Left lung (tissue), 4 donors: ENCODE measurements at regions not wholly inside any gene's neighbourhood (a gene's known extent, or its start where the extent isn't known, plus 50 kb on each side); places are given as distances from the start of the nearest gene placed in this dataset.

Source experiments
- ATAC-seq: fragments of 200-7000 bp; cut with Tn5 transposase; one replicate; pipeline ENCODE4 v1.9.1; 2020; ENCODE audit warnings: moderate library complexity
- DNase-seq, 4 donors: peaks; one replicate each; pipeline ENCODE4 v3.0.0-alpha.2; 2013 to 2020
- H3K27ac ChIP-seq, 2 donors: fragments of 200-600 bp; sonication (generic) in 1 of 2; one replicate each; pipeline versions ENCODE4 v1.5.0 to v1.8.0; 2020 to 2021
- H3K27me3 ChIP-seq, 2 donors: fragments of 200-600 bp; sonication (generic) in 1 of 2; one replicate each; pipeline versions ENCODE4 v1.5.0 to v1.8.0; 2020 to 2021
- H3K36me3 ChIP-seq, 2 donors: fragments of 200-600 bp; sonication (generic) in 1 of 2; one replicate each; pipeline versions ENCODE4 v1.5.0 to v1.8.0; 2020 to 2021
- H3K4me1 ChIP-seq, 2 donors: fragments of 200-600 bp; one replicate each; pipeline ENCODE4 v1.8.0; 2021
- H3K4me3 ChIP-seq, 2 donors: fragments of 200-600 bp; sonication (generic) in 1 of 2; one replicate each; pipeline versions ENCODE4 v1.5.0 to v1.8.0; 2020 to 2021; ENCODE audit warnings: mild to moderate bottlenecking in 1 of 2
- H3K9me3 ChIP-seq, 2 donors: fragments of 200-600 bp; sonication (generic) in 1 of 2; one replicate each; pipeline versions ENCODE4 v1.5.0 to v1.8.0; 2020 to 2021
- CTCF ChIP-seq, 2 donors: fragments of 200-600 bp; sonication (generic) in 1 of 2; IDR thresholded peaks; one replicate each; pipeline versions ENCODE4 v1.5.0 to v1.8.0; 2021; ENCODE audit warnings: antibody characterized with exemption in 2 of 2
- intact Hi-C, 2 donors: fragments of 100-400 bp; cut with DNase I; formaldehyde crosslinking; loops; one replicate each; pipeline versions ENCODE4 v1.11.2 to v1.14.2; 2022
- donor health status: DM: no; HTN: yes; CAD: no.
- donor health status: DM: no; HTN: no; CAD: no.

GRCh38 chr4:59044286-59044900, 1934.2 kb upstream of the IGFBP7 start:
- ATAC-seq = no peak
- intact Hi-C loops = no loop called here
- Histone ChIP-seq H3K4me1 (no peaks in the 10 kb centered on the region), H3K36me3 (no peaks in the 10 kb centered on the region), H3K27ac (no peak overlapping the region), H3K4me3 (no peak overlapping the region), H3K9me3 (no peaks in the 10 kb centered on the region), H3K27me3 (no peaks in the 10 kb centered on the region)
- TF ChIP-seq CTCF (IDR thresholded peaks at IDR 0.05) = no peak
- no peak for DNase-seq

- H3K27me3 ChIP-seq = no peaks in the 10 kb centered on the region
- no peak overlapping the region for H3K27ac ChIP-seq
- ATAC-seq (no peak), DNase-seq (no peak)
- H3K4me3 ChIP-seq = no peak overlapping the region
- no peak for TF ChIP-seq CTCF (IDR thresholded peaks at IDR 0.05)
- H3K36me3 ChIP-seq = no peaks in the 10 kb centered on the region
- intact Hi-C loops = no loop called here
- no peaks in the 10 kb centered on the region for H3K4me1 ChIP-seq
- H3K9me3 ChIP-seq = no peaks in the 10 kb centered on the region
Measured at GRCh38 chr4:59054086-59054485, 1943.9 kb upstream of the IGFBP7 start.

- Histone ChIP-seq H3K4me3 (no peak overlapping the region), H3K9me3 (no peaks in the 10 kb centered on the region), H3K4me1 (no peaks in the 10 kb centered on the region), H3K27ac (no peak overlapping the region), H3K27me3 (no peaks in the 10 kb centered on the region), H3K36me3 (no peaks in the 10 kb centered on the region)
- DNase-seq (peak in 1 of 4 donors; percentile 2), ATAC-seq (peak; percentile 95)
- intact Hi-C loops = no loop called here
- no peak for TF ChIP-seq CTCF (IDR thresholded peaks at IDR 0.05)
Measured at GRCh38 chr4:59057804-59058203, 1947.6 kb upstream of the IGFBP7 start.

- Histone ChIP-seq H3K9me3 (no peaks in the 10 kb centered on the region), H3K4me1 (no peaks in the 10 kb centered on the region), H3K36me3 (no peaks in the 10 kb centered on the region), H3K27me3 (no peaks in the 10 kb centered on the region), H3K27ac (no peak overlapping the region), H3K4me3 (no peak overlapping the region)
- TF ChIP-seq CTCF (IDR thresholded peaks at IDR 0.05) = no peak
- ATAC-seq = no peak
- DNase-seq = no peak
- intact Hi-C loops = no loop called here
Measured at GRCh38 chr4:59058543-59058942, 1948.4 kb upstream of the IGFBP7 start.

- Histone ChIP-seq H3K27me3 (no peaks in the 10 kb centered on the region), H3K36me3 (no peaks in the 10 kb centered on the region), H3K4me3 (no peak overlapping the region), H3K4me1 (no peaks in the 10 kb centered on the region), H3K27ac (no peak overlapping the region), H3K9me3 (no peaks in the 10 kb centered on the region)
- intact Hi-C loops = no loop called here
- no peak for TF ChIP-seq CTCF (IDR thresholded peaks at IDR 0.05)
- ATAC-seq (no peak), DNase-seq (peak in 1 of 4 donors; percentile 55)
Measured at GRCh38 chr4:59060002-59060846, 1950.0 kb upstream of the IGFBP7 start.
